IMR-90 (cell line): ENCODE measurements at regions not wholly inside any gene's neighbourhood (a gene's known extent, or its start where the extent isn't known, plus 50 kb on each side); places are given as distances from the start of the nearest gene placed in this dataset.

Experiments
- ATAC-seq: fragments of 200-7000 bp; cut with Tn5 transposase; 2 replicates; pipeline ENCODE4 v1.9.1; 2020; ENCODE audit warnings: low read depth, mild to moderate bottlenecking, moderate library complexity
- BruUV-seq: library from RNA; stranded (reverse); fragments of 400-500 nt; replicated peaks from 2 replicates; lab custom pipeline; 2021; lab: Mats Ljungman, UMichigan
- CTCF ChIA-PET: fragments of 300-600 bp; formaldehyde crosslinking; extraction: SDS; loops from one replicate; lab custom pipeline; 2021; ENCODE audit warnings: antibody characterized with exemption; lab: Yijun Ruan, JAX
- POLR2A ChIA-PET: fragments of 300-600 bp; sonication (Branson Sonifier 250); formaldehyde crosslinking; loops from one replicate; lab custom pipeline; 2022; ENCODE audit warnings: antibody characterized with exemption; ENCODE audit not compliant: unreplicated experiment; lab: Charles Lee
- DNase-seq: peaks from one replicate; pipeline ENCODE4 v3.0.0; 2013
- H2AFZ ChIP-seq: replicated peaks from 2 replicates; pipeline ENCODE3; 2013; ENCODE audit warnings: low read length, mild to moderate bottlenecking; ENCODE audit not compliant: poor library complexity
- H2AK5ac ChIP-seq: 2 replicates; pipeline ENCODE4 v1.6.1; 2013; ENCODE audit warnings: low read depth, low read length, inconsistent platforms
- H2AK9ac ChIP-seq: replicated peaks from 2 replicates; pipeline ENCODE3; 2013; ENCODE audit warnings: mild to moderate bottlenecking, low read depth, low read length, moderate library complexity; ENCODE audit not compliant: poor library complexity
- H2BK120ac ChIP-seq: 2 replicates; pipeline ENCODE4 v1.6.1; 2013; ENCODE audit warnings: low read depth, low read length, inconsistent platforms
- H2BK15ac ChIP-seq: 3 replicates; pipeline ENCODE4 v1.6.1; 2013; ENCODE audit warnings: low read depth, low read length, inconsistent platforms
- H2BK20ac ChIP-seq: 2 replicates; pipeline ENCODE4 v1.6.1; 2013; ENCODE audit warnings: low read depth, mild to moderate bottlenecking, inconsistent platforms, low read length, moderate library complexity
- H2BK5ac ChIP-seq: 2 replicates; pipeline ENCODE4 v1.6.1; 2013; ENCODE audit warnings: mild to moderate bottlenecking, low read depth, low read length, inconsistent platforms; ENCODE audit not compliant: poor library complexity, severe bottlenecking
- H3K14ac ChIP-seq: replicated peaks from 2 replicates; pipeline ENCODE4 v1.6.1; 2013; ENCODE audit warnings: low read depth, low read length, inconsistent platforms
- H3K18ac ChIP-seq: 2 replicates; pipeline ENCODE4 v1.6.1; 2013; ENCODE audit warnings: low read depth, low read length, control low read depth
- H3K23ac ChIP-seq: 2 replicates; pipeline ENCODE4 v1.6.1; 2013; ENCODE audit warnings: low read depth, low read length, inconsistent platforms
- H3K27ac ChIP-seq: 2 replicates; pipeline ENCODE4 v1.5.1; 2013; ENCODE audit warnings: mild to moderate bottlenecking, control low read depth, low read length; ENCODE audit not compliant: insufficient read depth
- H3K27me3 ChIP-seq: 2 replicates; pipeline ENCODE4 v1.6.1; 2013; ENCODE audit warnings: low read length; ENCODE audit not compliant: control insufficient read depth, insufficient read depth
- H3K36me3 ChIP-seq: 2 replicates; pipeline ENCODE4 v1.6.1; 2013; ENCODE audit warnings: low read length, mixed read lengths; ENCODE audit not compliant: control insufficient read depth, insufficient read depth
- H3K4ac ChIP-seq: 2 replicates; pipeline ENCODE4 v1.6.1; 2013; ENCODE audit warnings: low read depth, low read length, inconsistent platforms
- H3K4me1 ChIP-seq: 2 replicates; pipeline ENCODE4 v1.6.1; 2013; ENCODE audit warnings: low read length, mixed read lengths; ENCODE audit not compliant: control insufficient read depth, insufficient read depth
- H3K4me2 ChIP-seq: 2 replicates; pipeline ENCODE4 v1.6.1; 2013; ENCODE audit warnings: low read depth, mild to moderate bottlenecking, control low read depth, low read length, moderate library complexity
- H3K4me3 ChIP-seq: 2 replicates; pipeline ENCODE4 v1.5.1; 2013; ENCODE audit warnings: low read depth, mild to moderate bottlenecking, control low read depth, low read length, moderate library complexity; ENCODE audit not compliant: insufficient read depth
- H3K56ac ChIP-seq: 2 replicates; pipeline ENCODE4 v1.6.1; 2013; ENCODE audit warnings: low read length, inconsistent platforms; ENCODE audit not compliant: insufficient read depth; ENCODE audit errors: extremely low read depth
- H3K79me1 ChIP-seq, 2 experiments: 2 replicates each; pipeline ENCODE4 v1.6.1; 2013; ENCODE audit warnings: low read length in 2 of 2, inconsistent platforms in 1 of 2, low read depth in 1 of 2
- H3K9ac ChIP-seq: 2 replicates; pipeline ENCODE4 v1.6.1; 2013; ENCODE audit warnings: low read depth, low read length, control low read depth
- H3K9me1 ChIP-seq: 2 replicates; pipeline ENCODE4 v1.6.1; 2013; ENCODE audit warnings: low read length, inconsistent platforms; ENCODE audit not compliant: insufficient read depth
- H3K9me3 ChIP-seq: 2 replicates; pipeline ENCODE4 v1.6.1; 2013; ENCODE audit warnings: low read length; ENCODE audit not compliant: control insufficient read depth, insufficient read depth
- H4K20me1 ChIP-seq: 2 replicates; pipeline ENCODE4 v1.6.1; 2013; ENCODE audit warnings: low read length, inconsistent platforms; ENCODE audit not compliant: insufficient read depth
- H4K5ac ChIP-seq: 2 replicates; pipeline ENCODE4 v1.6.1; 2013; ENCODE audit warnings: mild to moderate bottlenecking, low read depth, low read length, control low read depth
- H4K8ac ChIP-seq, 2 experiments: 2 replicates each; pipeline ENCODE4 v1.6.1; 2013; ENCODE audit warnings: low read depth in 2 of 2, low read length in 2 of 2, control low read depth in 1 of 2, inconsistent platforms in 1 of 2
- H4K91ac ChIP-seq: 2 replicates; pipeline ENCODE4 v1.6.1; 2013; ENCODE audit warnings: low read depth, low read length, inconsistent platforms; ENCODE audit not compliant: insufficient read depth
- BHLHE40 ChIP-seq: fragments of 150-350 bp; IDR thresholded peaks from 2 replicates; pipeline ENCODE4 v1.6.1; 2016; ENCODE audit warnings: mild to moderate bottlenecking, low read depth, low read length
- CEBPB ChIP-seq: IDR thresholded peaks from 2 replicates; pipeline ENCODE4 v1.6.1; 2012; ENCODE audit warnings: low read depth, low read length, improper control_type of control experiment
- CHD1 ChIP-seq: IDR thresholded peaks from 2 replicates; pipeline ENCODE4 v1.6.1; 2012; ENCODE audit warnings: low read depth, low read length, improper control_type of control experiment
- FOS ChIP-seq: fragments of 150-350 bp; IDR thresholded peaks from 2 replicates; pipeline ENCODE4 v1.6.1; 2016; ENCODE audit warnings: low read depth, low read length
- MAFK ChIP-seq: IDR thresholded peaks from 2 replicates; pipeline ENCODE4 v1.6.1; 2012; ENCODE audit warnings: low read depth, low read length, improper control_type of control experiment
- MAZ ChIP-seq: IDR thresholded peaks from 2 replicates; pipeline ENCODE4 v1.6.1; 2012; ENCODE audit warnings: low read depth, mild to moderate bottlenecking, low read length, improper control_type of control experiment, moderate library complexity, borderline replicate concordance
- MXI1 ChIP-seq: IDR thresholded peaks from 2 replicates; pipeline ENCODE4 v1.6.1; 2012; ENCODE audit warnings: low read depth, mild to moderate bottlenecking, low read length, moderate library complexity, borderline replicate concordance
- NFE2L2 ChIP-seq: fragments of 150-350 bp; IDR thresholded peaks from 2 replicates; pipeline ENCODE4 v1.6.1; 2016; ENCODE audit warnings: low read depth, mild to moderate bottlenecking, low read length
- POLR2A ChIP-seq: IDR thresholded peaks from 2 replicates; pipeline ENCODE4 v1.6.1; 2012; ENCODE audit warnings: mild to moderate bottlenecking, low read depth, low read length
- RAD21 ChIP-seq: IDR thresholded peaks from 2 replicates; pipeline ENCODE4 v1.6.1; 2012; ENCODE audit warnings: low read length, improper control_type of control experiment
- RCOR1 ChIP-seq: IDR thresholded peaks from 2 replicates; pipeline ENCODE4 v1.6.1; 2012; ENCODE audit warnings: mild to moderate bottlenecking, low read length, improper control_type of control experiment; ENCODE audit not compliant: insufficient replicate concordance
- RFX5 ChIP-seq: IDR thresholded peaks from 2 replicates; pipeline ENCODE4 v1.8.0; 2012; ENCODE audit warnings: low read depth, mild to moderate bottlenecking, low read length, moderate library complexity
- SMC3 ChIP-seq: fragments of 150-350 bp; IDR thresholded peaks from 2 replicates; pipeline ENCODE4 v1.6.1; 2016; ENCODE audit warnings: low read depth, mild to moderate bottlenecking, antibody characterized with exemption, low read length, moderate library complexity
- WGBS, 2 experiments: methylation state at CpG; one replicate each; pipeline versions ENCODE4 v1.1.5 to v1.1.7; 2013; ENCODE audit warnings: missing lambda C conversion rate in 2 of 2; ENCODE audit not compliant: insufficient read length in 1 of 2; ENCODE audit errors: extremely low coverage in 2 of 2; 5-methylcytosine and 5-hydroxymethylcytosine counted together
- dilution Hi-C: fragments of 300-500 bp; cut with HindIII; formaldehyde crosslinking; loops from one replicate; pipeline ENCODE4 v1.14.3; 2018; ENCODE audit warnings: low sequenced_read_pairs; ENCODE audit not compliant: unreplicated experiment
- in situ Hi-C: fragments of 300-500 bp; cut with MboI; formaldehyde crosslinking; loops from 3 replicates; pipeline ENCODE4 v1.14.3; 2019; ENCODE audit warnings: low sequenced_read_pairs, inconsistent platforms, mixed read lengths
- intact Hi-C: fragments of 100-400 bp; cut with micrococcal nuclease; formaldehyde crosslinking; loops from 2 replicates; pipeline ENCODE4 v1.10.0; 2022
- TF ChIP-seq, protein P1 (sequence below): fragments of 150-350 bp; IDR thresholded peaks from 2 replicates; pipeline ENCODE4 v1.6.1; 2016; ENCODE audit warnings: low read depth, mild to moderate bottlenecking, low read length, moderate library complexity, borderline replicate concordance
- TF ChIP-seq, protein P2 (sequence below): conservative IDR thresholded peaks from 2 replicates; pipeline ENCODE4 v1.5.1; 2012; ENCODE audit warnings: mild to moderate bottlenecking, low read depth, low read length, improper control_type of control experiment
- TF ChIP-seq, protein P3 (sequence below): fragments of 150-350 bp; IDR thresholded peaks from 2 replicates; pipeline ENCODE4 v1.6.1; 2017; ENCODE audit warnings: mild to moderate bottlenecking, antibody characterized with exemption, low read length, low read depth

DNA sequence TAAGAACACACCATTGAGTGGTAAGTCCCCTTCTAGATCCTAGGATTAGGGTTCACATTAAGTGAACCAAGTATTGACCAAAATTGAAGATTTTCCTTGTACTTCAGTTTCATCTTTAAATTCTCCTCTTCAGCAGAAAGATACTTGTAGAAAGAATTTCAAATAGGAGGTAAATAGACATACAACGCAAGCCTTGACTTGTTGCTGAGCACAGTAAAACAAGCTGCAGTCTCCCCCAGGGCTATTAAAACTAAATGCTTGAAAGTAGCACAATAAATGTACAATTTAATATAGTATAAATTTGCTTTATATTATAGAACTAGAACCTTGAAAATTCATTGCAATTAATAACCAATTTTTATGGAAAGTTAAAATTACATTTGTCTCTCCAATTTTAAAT, 170.1 kb upstream of the TARS1 start:
- Histone ChIP-seq H3K4me3 (no peak overlapping the region), H2BK15ac (peak overlapping the region; percentile 47; the same call in 1 of the 3 replicates), H2BK120ac (peak overlapping the region; percentile 87; the same call in 1 of the 2 replicates), H3K4me1 (peaks cover 3% of the 10 kb centered on the region; the same call in 1 of the 2 replicates), H3K56ac (no peak overlapping the region), H2AK9ac (no peak overlapping the region), H3K18ac (no peak overlapping the region; the same call in 1 of the 2 replicates), H3K9me1 (peaks cover 4% of the 10 kb centered on the region), H2AK5ac (no peak overlapping the region), H3K27me3 (no peaks in the 10 kb centered on the region), H2BK20ac (peak overlapping the region; percentile 57; the same call in 1 of the 2 replicates), H3K79me1 (no peaks in the 10 kb centered on the region), H3K14ac (no peak overlapping the region), H3K9ac (no peak overlapping the region), H3K36me3 (no peaks in the 10 kb centered on the region), H3K4me2 (no peak overlapping the region), H2BK5ac (peak overlapping the region; percentile 68), H4K8ac (no peak overlapping the region), H4K5ac (no peak overlapping the region), H2AFZ (no peak overlapping the region), H3K23ac (no peak overlapping the region), H4K20me1 (no peaks in the 10 kb centered on the region), H3K27ac (no peak overlapping the region), H3K9me3 (no peaks in the 10 kb centered on the region), H4K91ac (no peak overlapping the region), H3K4ac (no peak overlapping the region)
- no peak for TF ChIP-seq CHD1
- no peak for TF ChIP-seq MAZ
- TF ChIP-seq, protein P1, sequence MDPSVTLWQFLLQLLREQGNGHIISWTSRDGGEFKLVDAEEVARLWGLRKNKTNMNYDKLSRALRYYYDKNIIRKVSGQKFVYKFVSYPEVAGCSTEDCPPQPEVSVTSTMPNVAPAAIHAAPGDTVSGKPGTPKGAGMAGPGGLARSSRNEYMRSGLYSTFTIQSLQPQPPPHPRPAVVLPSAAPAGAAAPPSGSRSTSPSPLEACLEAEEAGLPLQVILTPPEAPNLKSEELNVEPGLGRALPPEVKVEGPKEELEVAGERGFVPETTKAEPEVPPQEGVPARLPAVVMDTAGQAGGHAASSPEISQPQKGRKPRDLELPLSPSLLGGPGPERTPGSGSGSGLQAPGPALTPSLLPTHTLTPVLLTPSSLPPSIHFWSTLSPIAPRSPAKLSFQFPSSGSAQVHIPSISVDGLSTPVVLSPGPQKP, result no peak
- no peak for TF ChIP-seq CEBPB
- TF ChIP-seq MAFK, result no peak
- TF ChIP-seq SMC3, result no peak
- TF ChIP-seq RFX5, result no peak
- TF ChIP-seq, protein P2, sequence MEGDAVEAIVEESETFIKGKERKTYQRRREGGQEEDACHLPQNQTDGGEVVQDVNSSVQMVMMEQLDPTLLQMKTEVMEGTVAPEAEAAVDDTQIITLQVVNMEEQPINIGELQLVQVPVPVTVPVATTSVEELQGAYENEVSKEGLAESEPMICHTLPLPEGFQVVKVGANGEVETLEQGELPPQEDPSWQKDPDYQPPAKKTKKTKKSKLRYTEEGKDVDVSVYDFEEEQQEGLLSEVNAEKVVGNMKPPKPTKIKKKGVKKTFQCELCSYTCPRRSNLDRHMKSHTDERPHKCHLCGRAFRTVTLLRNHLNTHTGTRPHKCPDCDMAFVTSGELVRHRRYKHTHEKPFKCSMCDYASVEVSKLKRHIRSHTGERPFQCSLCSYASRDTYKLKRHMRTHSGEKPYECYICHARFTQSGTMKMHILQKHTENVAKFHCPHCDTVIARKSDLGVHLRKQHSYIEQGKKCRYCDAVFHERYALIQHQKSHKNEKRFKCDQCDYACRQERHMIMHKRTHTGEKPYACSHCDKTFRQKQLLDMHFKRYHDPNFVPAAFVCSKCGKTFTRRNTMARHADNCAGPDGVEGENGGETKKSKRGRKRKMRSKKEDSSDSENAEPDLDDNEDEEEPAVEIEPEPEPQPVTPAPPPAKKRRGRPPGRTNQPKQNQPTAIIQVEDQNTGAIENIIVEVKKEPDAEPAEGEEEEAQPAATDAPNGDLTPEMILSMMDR, result no peak
- TF ChIP-seq NFE2L2, result no peak
- TF ChIP-seq MXI1, result no peak
- TF ChIP-seq BHLHE40, result no peak
- TF ChIP-seq FOS, result no peak
- no peak for TF ChIP-seq RAD21
- TF ChIP-seq, protein P3, sequence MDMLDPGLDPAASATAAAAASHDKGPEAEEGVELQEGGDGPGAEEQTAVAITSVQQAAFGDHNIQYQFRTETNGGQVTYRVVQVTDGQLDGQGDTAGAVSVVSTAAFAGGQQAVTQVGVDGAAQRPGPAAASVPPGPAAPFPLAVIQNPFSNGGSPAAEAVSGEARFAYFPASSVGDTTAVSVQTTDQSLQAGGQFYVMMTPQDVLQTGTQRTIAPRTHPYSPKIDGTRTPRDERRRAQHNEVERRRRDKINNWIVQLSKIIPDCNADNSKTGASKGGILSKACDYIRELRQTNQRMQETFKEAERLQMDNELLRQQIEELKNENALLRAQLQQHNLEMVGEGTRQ, result no peak
- no peak for TF ChIP-seq POLR2A
- no peak for TF ChIP-seq RCOR1
- no peak for DNase-seq
- ChIA-PET POLR2A (no interaction called here), CTCF (no interaction called here)
- intact Hi-C loops, result no loop called here
- dilution Hi-C loops, result no loop called here
- in situ Hi-C loops, result no loop called here
- ATAC-seq, result no peak
- WGBS, 2 experiments, result no CpG with 5 or more reads among the region's 1 CpG
- BruUV-seq, result no TSS peak
